Thyroid gland (tissue), 4 donors: ENCODE measurements at regions not wholly inside any gene's neighbourhood (a gene's known extent, or its start where the extent isn't known, plus 50 kb on each side); places are given as distances from the start of the nearest gene placed in this dataset.

Experiments used
- CTCF ChIP-seq, 6 experiments: fragments of 200-600 bp in 3 of 6; fragments of 450-650 bp in 3 of 6; sonication (generic) in 3 of 6; IDR thresholded peaks; one replicate each; pipeline ENCODE4 v1.5.1; 2016 to 2019; ENCODE audit warnings: antibody characterized with exemption in 6 of 6, mild to moderate bottlenecking in 2 of 6, inconsistent platforms in 1 of 6, moderate library complexity in 1 of 6
- POLR2A ChIP-seq, 2 donors: fragments of 450-650 bp; IDR thresholded peaks; one replicate each; pipeline ENCODE4 v1.6.1; 2017; ENCODE audit warnings: antibody characterized with exemption in 2 of 2, mild to moderate bottlenecking in 2 of 2, moderate library complexity in 1 of 2

GRCh38 chr1:115412733-115413132, 74.7 kb upstream of the NGF start:
- TF ChIP-seq POLR2A (IDR thresholded peaks at IDR 0.05), result no peak
- TF ChIP-seq CTCF (IDR thresholded peaks at IDR 0.05), result no peak
